Calu3 (cell line): ENCODE measurements at regions not wholly inside any gene's neighbourhood (a gene's known extent, or its start where the extent isn't known, plus 50 kb on each side); places are given as distances from the start of the nearest gene placed in this dataset.

Experiments
- BruUV-seq: library from RNA; stranded (reverse); fragments of 400-500 nt; replicated peaks from 2 replicates; lab custom pipeline; 2021; lab: Mats Ljungman, UMichigan
- CTCF ChIA-PET: fragments of 300-600 bp; sonication (Branson Sonifier 250); formaldehyde crosslinking; loops from one replicate; lab custom pipeline; 2022; ENCODE audit warnings: antibody characterized with exemption; lab: Charles Lee
- DNase-seq: peaks from one replicate; pipeline ENCODE4 v3.0.0; 2022
- H3K27ac Mint-ChIP-seq: one replicate; pipeline ENCODE4 v1.8.0; 2022; ENCODE audit warnings: mixed read lengths; ENCODE audit not compliant: unreplicated experiment
- H3K27me3 Mint-ChIP-seq: one replicate; pipeline ENCODE4 v1.8.0; 2022; ENCODE audit warnings: mixed read lengths; ENCODE audit not compliant: unreplicated experiment
- H3K36me3 Mint-ChIP-seq: one replicate; pipeline ENCODE4 v1.8.0; 2022; ENCODE audit warnings: mild to moderate bottlenecking, moderate library complexity, mixed read lengths; ENCODE audit not compliant: insufficient read depth, unreplicated experiment
- H3K4me1 Mint-ChIP-seq: one replicate; pipeline ENCODE4 v1.8.0; 2022; ENCODE audit warnings: mild to moderate bottlenecking, low read depth, mixed read lengths; ENCODE audit not compliant: unreplicated experiment
- H3K4me3 Mint-ChIP-seq: one replicate; pipeline ENCODE4 v1.8.0; 2022; ENCODE audit warnings: mild to moderate bottlenecking, low read depth, moderate library complexity, mixed read lengths; ENCODE audit not compliant: unreplicated experiment
- H3K9me3 Mint-ChIP-seq: one replicate; pipeline ENCODE4 v1.8.0; 2022; ENCODE audit warnings: low read depth, mixed read lengths; ENCODE audit not compliant: unreplicated experiment
- intact Hi-C: fragments of 100-400 bp; cut with micrococcal nuclease; formaldehyde crosslinking; loops from one replicate; pipeline ENCODE4 v1.10.0; 2022; ENCODE audit not compliant: unreplicated experiment
- TF ChIP-seq, protein P1 (sequence below): fragments of 200-600 bp; IDR thresholded peaks from one replicate; pipeline ENCODE4 v1.8.0; 2022; ENCODE audit warnings: antibody characterized with exemption; ENCODE audit not compliant: unreplicated experiment

DNA sequence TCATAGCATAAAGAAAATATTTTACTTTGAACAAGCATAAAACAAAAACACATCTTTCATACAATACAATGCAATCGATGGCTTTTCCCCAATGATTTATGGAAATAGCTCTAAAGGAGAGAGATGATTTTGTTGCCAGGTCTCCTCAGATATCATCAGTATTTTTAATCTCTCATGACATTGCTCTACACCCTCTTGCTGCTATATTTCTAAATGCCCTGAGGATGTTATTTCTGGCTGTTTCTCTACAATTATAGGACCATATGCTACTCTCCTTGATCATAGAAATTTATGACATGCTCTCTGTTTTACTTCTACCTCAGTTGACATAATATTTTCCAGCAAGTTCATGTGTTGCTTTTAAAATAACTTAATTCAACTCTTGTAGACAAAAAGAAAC, 654.9 kb upstream of the GBE1 start:
- intact Hi-C loops, result no loop called here
- Mint-ChIP-seq H3K27me3 (no peaks in the 10 kb centered on the region), H3K27ac (no peak overlapping the region), H3K4me1 (no peaks in the 10 kb centered on the region), H3K9me3 (no peaks in the 10 kb centered on the region), H3K4me3 (no peak overlapping the region), H3K36me3 (no peaks in the 10 kb centered on the region)
- DNase-seq, result no peak
- TF ChIP-seq, protein P1, sequence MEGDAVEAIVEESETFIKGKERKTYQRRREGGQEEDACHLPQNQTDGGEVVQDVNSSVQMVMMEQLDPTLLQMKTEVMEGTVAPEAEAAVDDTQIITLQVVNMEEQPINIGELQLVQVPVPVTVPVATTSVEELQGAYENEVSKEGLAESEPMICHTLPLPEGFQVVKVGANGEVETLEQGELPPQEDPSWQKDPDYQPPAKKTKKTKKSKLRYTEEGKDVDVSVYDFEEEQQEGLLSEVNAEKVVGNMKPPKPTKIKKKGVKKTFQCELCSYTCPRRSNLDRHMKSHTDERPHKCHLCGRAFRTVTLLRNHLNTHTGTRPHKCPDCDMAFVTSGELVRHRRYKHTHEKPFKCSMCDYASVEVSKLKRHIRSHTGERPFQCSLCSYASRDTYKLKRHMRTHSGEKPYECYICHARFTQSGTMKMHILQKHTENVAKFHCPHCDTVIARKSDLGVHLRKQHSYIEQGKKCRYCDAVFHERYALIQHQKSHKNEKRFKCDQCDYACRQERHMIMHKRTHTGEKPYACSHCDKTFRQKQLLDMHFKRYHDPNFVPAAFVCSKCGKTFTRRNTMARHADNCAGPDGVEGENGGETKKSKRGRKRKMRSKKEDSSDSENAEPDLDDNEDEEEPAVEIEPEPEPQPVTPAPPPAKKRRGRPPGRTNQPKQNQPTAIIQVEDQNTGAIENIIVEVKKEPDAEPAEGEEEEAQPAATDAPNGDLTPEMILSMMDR, result no peak
- no TSS peak for BruUV-seq
- CTCF ChIA-PET, result no interaction called here

DNA sequence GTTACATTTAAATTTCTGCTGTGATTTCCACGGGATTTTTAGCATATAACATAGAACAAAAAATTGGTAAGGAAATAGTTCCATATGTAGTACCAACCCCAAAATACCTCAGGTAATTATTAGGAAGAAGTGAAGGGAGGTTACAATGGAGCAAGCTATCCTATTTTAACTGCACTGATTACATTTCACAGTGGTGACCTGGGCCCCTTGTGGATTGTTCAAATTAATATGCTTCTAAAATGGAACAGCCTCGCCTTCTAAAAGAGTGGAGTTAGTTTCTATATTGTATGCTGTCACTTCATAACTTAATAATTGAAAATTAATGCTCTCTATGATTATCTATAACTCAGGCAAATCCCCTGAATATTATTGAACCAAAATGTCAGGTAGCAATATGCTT, 651.7 kb upstream of the GBE1 start:
- TF ChIP-seq, protein P1, result no peak
- no peaks in the 10 kb centered on the region for H3K9me3 Mint-ChIP-seq
- H3K36me3 Mint-ChIP-seq, result no peaks in the 10 kb centered on the region
- BruUV-seq, result no TSS peak
- no peaks in the 10 kb centered on the region for H3K4me1 Mint-ChIP-seq
- H3K27me3 Mint-ChIP-seq, result no peaks in the 10 kb centered on the region
- intact Hi-C loops, result no loop called here
- CTCF ChIA-PET, result no interaction called here
- no peak overlapping the region for H3K4me3 Mint-ChIP-seq
- H3K27ac Mint-ChIP-seq, result no peak overlapping the region
- no peak for DNase-seq

- no TSS peak for BruUV-seq
- intact Hi-C loops, result no loop called here
- peak; percentile 9 for DNase-seq
- CTCF ChIA-PET, result no interaction called here
- Mint-ChIP-seq H3K9me3 (no peaks in the 10 kb centered on the region), H3K4me3 (no peak overlapping the region), H3K27me3 (no peaks in the 10 kb centered on the region), H3K4me1 (no peaks in the 10 kb centered on the region), H3K36me3 (no peaks in the 10 kb centered on the region), H3K27ac (no peak overlapping the region)
- TF ChIP-seq, protein P1, result no peak
Measured at GRCh38 chr3:82410366-82410765, 648.9 kb upstream of the GBE1 start.

- CTCF ChIA-PET, result no interaction called here
Measured at GRCh38 chr3:82409842-82410241, 648.4 kb upstream of the GBE1 start.

More at GRCh38 chr3:82409842-82410241, 648.4 kb upstream of the GBE1 start:
- BruUV-seq, result no TSS peak
- Mint-ChIP-seq H3K36me3 (no peaks in the 10 kb centered on the region), H3K27me3 (no peaks in the 10 kb centered on the region), H3K4me3 (no peak overlapping the region), H3K9me3 (no peaks in the 10 kb centered on the region), H3K27ac (no peak overlapping the region), H3K4me1 (no peaks in the 10 kb centered on the region)
- TF ChIP-seq, protein P1, result no peak
- intact Hi-C loops, result no loop called here
- DNase-seq, result no peak
